MM.1S (cell line): ENCODE measurements at regions not wholly inside any gene's neighbourhood (a gene's known extent, or its start where the extent isn't known, plus 50 kb on each side); places are given as distances from the start of the nearest gene placed in this dataset.

ENCODE experiments used
- DNase-seq: peaks from one replicate; pipeline ENCODE4 v3.0.0-alpha.2; 2015
- H2AFZ ChIP-seq: fragments of 300-600 bp; sonication (generic); 2 replicates; pipeline ENCODE4 v1.6.0; 2016; ENCODE audit warnings: antibody characterized with exemption, low read length
- H3F3A ChIP-seq: fragments of 300-600 bp; sonication (generic); 2 replicates; pipeline ENCODE4 v1.6.1; 2016; ENCODE audit warnings: mild to moderate bottlenecking, antibody characterized with exemption, low read length, moderate library complexity, mixed read lengths; ENCODE audit not compliant: insufficient read depth
- H3K27ac ChIP-seq: fragments of 300-600 bp; sonication (generic); 2 replicates; pipeline ENCODE4 v1.5.1; 2016; ENCODE audit warnings: mild to moderate bottlenecking, low read length
- H3K27me3 ChIP-seq: fragments of 300-600 bp; sonication (generic); replicated peaks from 2 replicates; pipeline ENCODE4 v1.6.0; 2016; ENCODE audit warnings: low read length; ENCODE audit not compliant: insufficient read depth
- H3K36me3 ChIP-seq: fragments of 300-600 bp; sonication (generic); replicated peaks from 2 replicates; pipeline ENCODE4 v1.6.1; 2016; ENCODE audit warnings: mild to moderate bottlenecking, low read length, mixed read lengths; ENCODE audit not compliant: insufficient read depth
- H3K4me1 ChIP-seq: fragments of 300-600 bp; sonication (generic); 2 replicates; pipeline ENCODE4 v1.6.1; 2016; ENCODE audit warnings: low read length, mixed read lengths
- H3K4me2 ChIP-seq: fragments of 300-600 bp; sonication (generic); 2 replicates; pipeline ENCODE4 v1.6.0; 2016; ENCODE audit warnings: low read depth, low read length
- H3K4me3 ChIP-seq: fragments of 300-600 bp; sonication (generic); 2 replicates; pipeline ENCODE4 v1.5.1; 2016; ENCODE audit warnings: low read length, mixed read lengths
- H3K79me2 ChIP-seq: fragments of 300-600 bp; sonication (generic); 2 replicates; pipeline ENCODE4 v1.6.1; 2016; ENCODE audit warnings: mixed run types, low read length, mixed read lengths
- H3K9ac ChIP-seq: fragments of 300-600 bp; sonication (generic); 2 replicates; pipeline ENCODE4 v1.6.1; 2016; ENCODE audit warnings: low read length, mixed read lengths
- H3K9me2 ChIP-seq: fragments of 300-600 bp; sonication (generic); replicated peaks from 2 replicates; pipeline ENCODE4 v1.6.1; 2016; ENCODE audit warnings: mild to moderate bottlenecking, low read length, mixed read lengths; ENCODE audit not compliant: insufficient read depth
- H3K9me3 ChIP-seq: fragments of 300-600 bp; sonication (generic); replicated peaks from 2 replicates; pipeline ENCODE4 v1.6.1; 2016; ENCODE audit warnings: mild to moderate bottlenecking, low read length, mixed read lengths; ENCODE audit not compliant: insufficient read depth
- H4K20me1 ChIP-seq: fragments of 300-600 bp; sonication (generic); 2 replicates; pipeline ENCODE4 v1.6.1; 2016; ENCODE audit warnings: mild to moderate bottlenecking, low read length, moderate library complexity, mixed read lengths; ENCODE audit not compliant: insufficient read depth
- CTCF ChIP-seq: fragments of 300-600 bp; sonication (generic); IDR thresholded peaks from 2 replicates; pipeline ENCODE4 v1.5.1; 2016; ENCODE audit warnings: antibody characterized with exemption, low read length, mixed read lengths
- EZH2 ChIP-seq: fragments of 300-600 bp; sonication (generic); optimal IDR thresholded peaks from 2 replicates; pipeline ENCODE3; 2017; ENCODE audit warnings: low read depth, mild to moderate bottlenecking, antibody characterized with exemption, low read length, mixed read lengths
- EZH2phosphoT487 ChIP-seq: fragments of 300-600 bp; sonication (generic); IDR thresholded peaks from 2 replicates; pipeline ENCODE4 v1.6.1; 2018; ENCODE audit warnings: antibody characterized with exemption, low read length

GRCh38 chr21:16072737-16073136, 343.0 kb downstream of the USP25 start:
- no peaks in the 10 kb centered on the region for H3K9me3 ChIP-seq
- H3K79me2 ChIP-seq, result no peaks in the 10 kb centered on the region
- H3K4me2 ChIP-seq, result no peak overlapping the region
- no peaks in the 10 kb centered on the region for H4K20me1 ChIP-seq
- H3K9ac ChIP-seq, result no peak overlapping the region
- H3K27ac ChIP-seq, result no peak overlapping the region
- no peaks in the 10 kb centered on the region for H3F3A ChIP-seq
- no peak for TF ChIP-seq EZH2
- TF ChIP-seq CTCF, result no peak
- no peak for TF ChIP-seq EZH2phosphoT487
- no peaks in the 10 kb centered on the region for H3K27me3 ChIP-seq
- no peak overlapping the region for H3K4me3 ChIP-seq
- no peaks in the 10 kb centered on the region for H3K9me2 ChIP-seq
- no peaks in the 10 kb centered on the region for H3K4me1 ChIP-seq
- H3K36me3 ChIP-seq, result no peaks in the 10 kb centered on the region
- no peak for DNase-seq
- H2AFZ ChIP-seq, result no peak overlapping the region

- Histone ChIP-seq H3K4me2 (no peak overlapping the region), H3F3A (no peaks in the 10 kb centered on the region), H3K9ac (no peak overlapping the region), H3K4me3 (no peak overlapping the region), H3K27ac (no peak overlapping the region), H3K4me1 (no peaks in the 10 kb centered on the region), H2AFZ (no peak overlapping the region), H3K27me3 (no peaks in the 10 kb centered on the region), H3K36me3 (no peaks in the 10 kb centered on the region), H3K9me2 (no peaks in the 10 kb centered on the region), H4K20me1 (no peaks in the 10 kb centered on the region), H3K79me2 (no peaks in the 10 kb centered on the region), H3K9me3 (no peaks in the 10 kb centered on the region)
- DNase-seq, result no peak
- TF ChIP-seq CTCF (no peak), EZH2phosphoT487 (no peak), EZH2 (no peak)
Measured at GRCh38 chr21:16073586-16073985, 343.8 kb downstream of the USP25 start.

GRCh38 chr21:16074950-16075489, 345.2 kb downstream of the USP25 start:
- no peaks in the 10 kb centered on the region for H3K79me2 ChIP-seq
- H3K36me3 ChIP-seq, result no peaks in the 10 kb centered on the region
- H3K4me2 ChIP-seq, result no peak overlapping the region
- H3K9me3 ChIP-seq, result no peaks in the 10 kb centered on the region
- H3K4me3 ChIP-seq, result no peak overlapping the region
- DNase-seq, result no peak
- H3K27me3 ChIP-seq, result no peaks in the 10 kb centered on the region
- H2AFZ ChIP-seq, result no peak overlapping the region
- no peak overlapping the region for H3K9ac ChIP-seq
- no peak overlapping the region for H3K27ac ChIP-seq
- H3K9me2 ChIP-seq, result no peaks in the 10 kb centered on the region
- TF ChIP-seq EZH2 (no peak), CTCF (no peak), EZH2phosphoT487 (no peak)
- no peaks in the 10 kb centered on the region for H4K20me1 ChIP-seq
- no peaks in the 10 kb centered on the region for H3F3A ChIP-seq
- H3K4me1 ChIP-seq, result no peaks in the 10 kb centered on the region
